ENCODE measurements at regions not wholly inside any gene's neighbourhood (a gene's known extent, or its start where the extent isn't known, plus 50 kb on each side); places are given as distances from the start of the nearest gene placed in this dataset.
A peak's percentile ranks its signal among the peaks of the same experiment; 100 is the strongest.

GRCh38 chr17:14733376-14733775, 432.5 kb downstream of the HS3ST3B1 start:
- no CpG with 5 or more reads among the region's 2 CpGs for WGBS (ENCODE audit: insufficient coverage)
- no peak overlapping the region for H2AFZ ChIP-seq (ENCODE audit: insufficient read depth, low read depth, low read length, poor library complexity, severe bottlenecking)
- H3K4me3 ChIP-seq (replicated peaks in 1 of 3; ENCODE audit: low read depth in 2 of 3, low read length in 3 of 3): peak overlapping the region in 1 of 3 experiments; percentile 10
- Mint-ChIP-seq H3K4me3 (no peak overlapping the region), H3K36me3 (no peaks in the 10 kb centered on the region), H3K27me3 (ENCODE audit: low read depth in 3 of 3) (peaks cover 0 to 2% (median 0%) of the 10 kb centered on the region in 3 donors), H3K27ac (peak overlapping the region; percentile 45 to 84 (median 77)), H3K4me1 (peaks cover 40% of the 10 kb centered on the region), H3K9me3 (peaks cover 0 to 8% (median 3%) of the 10 kb centered on the region in 7 donors)
- no peak overlapping the region for H3K9ac ChIP-seq (ENCODE audit: insufficient read depth, low read length, poor library complexity, severe bottlenecking)
- peaks cover 27 to 37% of the 10 kb centered on the region in 2 donors for H3K4me1 ChIP-seq (ENCODE audit: control insufficient read depth in 1 of 2, insufficient read depth in 2 of 2, low read length in 2 of 2)
- peak in 1 of 3 donors; percentile 27 for DNase-seq
- H3K79me2 ChIP-seq (ENCODE audit: insufficient read depth, low read length): no peaks in the 10 kb centered on the region
- TF ChIP-seq CTCF (IDR thresholded peaks at IDR 0.05): no peak
- no peaks in the 10 kb centered on the region for H3K36me3 ChIP-seq (replicated peaks in 1 of 2; ENCODE audit: control insufficient read depth in 1 of 2, insufficient read depth in 2 of 2, low read length in 2 of 2)
- H3K9me3 ChIP-seq (replicated peaks in 1 of 2; ENCODE audit: control insufficient read depth in 1 of 2, insufficient read depth in 1 of 2, low read length in 2 of 2): no peaks in the 10 kb centered on the region
- H3K27me3 ChIP-seq (ENCODE audit: control insufficient read depth in 2 of 2, insufficient read depth in 2 of 2, low read length in 2 of 2): no peaks in the 10 kb centered on the region
- no peaks in the 10 kb centered on the region for H4K20me1 ChIP-seq (ENCODE audit: insufficient read depth, low read length)
- peak overlapping the region; percentile 20 for H3K4me2 ChIP-seq (replicated peaks; ENCODE audit: extremely low read depth, low read length, poor library complexity, severe bottlenecking)
- intact Hi-C loops (cut with micrococcal nuclease): loop anchor here (10.0 kb wide), 2 partner anchors 129 to 429 kb away; partner anchors contain the start of gene HS3ST3B1 (in 1 of the 2)
- peak overlapping the region in 1 of 2 donors; percentile 38 for H3K27ac ChIP-seq (ENCODE audit: low read depth in 1 of 2, low read length in 2 of 2)

- no peak for TF ChIP-seq CTCF (IDR thresholded peaks at IDR 0.05)
- no peaks in the 10 kb centered on the region for H4K20me1 ChIP-seq (ENCODE audit: insufficient read depth, low read length)
- H3K4me2 ChIP-seq (replicated peaks; ENCODE audit: extremely low read depth, low read length, poor library complexity, severe bottlenecking): no peak overlapping the region
- H3K4me1 ChIP-seq (ENCODE audit: control insufficient read depth in 1 of 2, insufficient read depth in 2 of 2, low read length in 2 of 2): peaks cover 15 to 26% of the 10 kb centered on the region in 2 donors
- Mint-ChIP-seq H3K36me3 (no peaks in the 10 kb centered on the region), H3K9me3 (peaks cover 0 to 8% (median 3%) of the 10 kb centered on the region in 7 donors), H3K27me3 (ENCODE audit: low read depth in 3 of 3) (peaks cover 0 to 2% (median 0%) of the 10 kb centered on the region in 3 donors), H3K4me3 (no peak overlapping the region), H3K27ac (peak overlapping the region in 1 of 7 donors; percentile 57), H3K4me1 (peaks cover 32% of the 10 kb centered on the region)
- H3K27ac ChIP-seq (ENCODE audit: low read depth in 1 of 2, low read length in 2 of 2): no peak overlapping the region
- no peak overlapping the region for H3K4me3 ChIP-seq (replicated peaks in 1 of 3; ENCODE audit: low read depth in 2 of 3, low read length in 3 of 3)
- H2AFZ ChIP-seq (ENCODE audit: insufficient read depth, low read depth, low read length, poor library complexity, severe bottlenecking): no peak overlapping the region
- no peak overlapping the region for H3K9ac ChIP-seq (ENCODE audit: insufficient read depth, low read length, poor library complexity, severe bottlenecking)
- no peak for DNase-seq
- WGBS (ENCODE audit: insufficient coverage): no CpG with 5 or more reads among the region's 2 CpGs
- intact Hi-C loops (cut with micrococcal nuclease): loop anchor here (10.0 kb wide), 2 partner anchors 127 to 427 kb away; partner anchors contain the start of gene HS3ST3B1 (in 1 of the 2)
- H3K9me3 ChIP-seq (replicated peaks in 1 of 2; ENCODE audit: control insufficient read depth in 1 of 2, insufficient read depth in 1 of 2, low read length in 2 of 2): no peaks in the 10 kb centered on the region
- no peaks in the 10 kb centered on the region for H3K27me3 ChIP-seq (ENCODE audit: control insufficient read depth in 2 of 2, insufficient read depth in 2 of 2, low read length in 2 of 2)
- H3K36me3 ChIP-seq (replicated peaks in 1 of 2; ENCODE audit: control insufficient read depth in 1 of 2, insufficient read depth in 2 of 2, low read length in 2 of 2): no peaks in the 10 kb centered on the region
- no peaks in the 10 kb centered on the region for H3K79me2 ChIP-seq (ENCODE audit: insufficient read depth, low read length)
Measured at GRCh38 chr17:14732211-14732610, 431.3 kb downstream of the HS3ST3B1 start.
